Hepatocyte (in vitro differentiated cells): ENCODE measurements at regions not wholly inside any gene's neighbourhood (a gene's known extent, or its start where the extent isn't known, plus 50 kb on each side); places are given as distances from the start of the nearest gene placed in this dataset.
"Not testable (repeated sequence)": the region's sequence is repeated elsewhere in the genome, so short reads cannot be mapped to it uniquely, and the experiment has no call there.

ENCODE experiments used
- DNase-seq: peaks from one replicate; pipeline ENCODE4 v3.0.0-alpha.2; 2016; ENCODE audit warnings: low spot score
- H2AFZ ChIP-seq: fragments of 200-600 bp; sonication (generic); 2 replicates; pipeline ENCODE4 v1.6.0; 2016; ENCODE audit warnings: antibody characterized with exemption, mild to moderate bottlenecking
- H3K27ac ChIP-seq: fragments of 200-600 bp; sonication (generic); 2 replicates; pipeline ENCODE4 v1.5.1; 2016; ENCODE audit warnings: mild to moderate bottlenecking
- H3K27me3 ChIP-seq: fragments of 200-600 bp; sonication (generic); 2 replicates; pipeline ENCODE4 v1.6.1; 2016
- H3K36me3 ChIP-seq: fragments of 200-600 bp; sonication (generic); replicated peaks from 2 replicates; pipeline ENCODE4 v1.5.1; 2016; ENCODE audit warnings: low read depth; ENCODE audit not compliant: insufficient read depth
- H3K4me1 ChIP-seq: fragments of 200-600 bp; sonication (generic); 2 replicates; pipeline ENCODE4 v1.5.1; 2016; ENCODE audit warnings: mild to moderate bottlenecking, moderate library complexity; ENCODE audit not compliant: insufficient read depth
- H3K4me2 ChIP-seq: fragments of 200-600 bp; sonication (generic); 2 replicates; pipeline ENCODE4 v1.6.0; 2016
- H3K4me3 ChIP-seq: fragments of 200-600 bp; sonication (generic); 2 replicates; pipeline ENCODE4 v1.5.1; 2016; ENCODE audit warnings: mild to moderate bottlenecking
- H3K79me2 ChIP-seq: fragments of 200-600 bp; sonication (generic); 2 replicates; pipeline ENCODE4 v1.6.0; 2017; ENCODE audit warnings: mild to moderate bottlenecking
- H3K9me2 ChIP-seq: fragments of 200-600 bp; sonication (generic); replicated peaks from 2 replicates; pipeline ENCODE4 v1.6.0; 2017; ENCODE audit warnings: mild to moderate bottlenecking; ENCODE audit not compliant: insufficient read depth
- H3K9me3 ChIP-seq: fragments of 200-600 bp; sonication (generic); 2 replicates; pipeline ENCODE4 v1.5.1; 2016; ENCODE audit warnings: low read depth, mild to moderate bottlenecking
- H4K20me1 ChIP-seq: fragments of 200-600 bp; sonication (generic); 2 replicates; pipeline ENCODE4 v1.6.0; 2016; ENCODE audit warnings: mild to moderate bottlenecking; ENCODE audit not compliant: insufficient read depth, poor library complexity, severe bottlenecking
- EZH2 ChIP-seq: fragments of 200-600 bp; sonication (generic); IDR thresholded peaks from 2 replicates; pipeline ENCODE4 v1.6.1; 2016; ENCODE audit warnings: antibody characterized with exemption, mild to moderate bottlenecking, borderline replicate concordance
- EZH2phosphoT487 ChIP-seq: fragments of 200-600 bp; sonication (generic); IDR thresholded peaks from one replicate; pipeline ENCODE4 v1.6.1; 2018; ENCODE audit warnings: antibody characterized with exemption, mild to moderate bottlenecking, low read depth, moderate library complexity; ENCODE audit not compliant: unreplicated experiment, severe bottlenecking
- WGBS: methylation state at CpG from one replicate; pipeline ENCODE4 v1.1.6; 2016; ENCODE audit warnings: low lambda C conversion rate; ENCODE audit errors: missing lambda C conversion rate; 5-methylcytosine and 5-hydroxymethylcytosine counted together
- TF ChIP-seq, protein P1 (sequence below): fragments of 200-600 bp; sonication (generic); IDR thresholded peaks from 2 replicates; pipeline ENCODE4 v1.5.1; 2016; ENCODE audit warnings: antibody characterized with exemption, mild to moderate bottlenecking; ENCODE audit not compliant: poor library complexity

- H3K9me3 ChIP-seq: no peaks in the 10 kb centered on the region
- no peak for DNase-seq
- no peaks in the 10 kb centered on the region for H3K9me2 ChIP-seq
- no peak overlapping the region for H3K4me3 ChIP-seq
- H3K79me2 ChIP-seq: no peaks in the 10 kb centered on the region
- WGBS: 84% methylated on average over 3 of the region's 3 CpGs
- no peak for TF ChIP-seq EZH2phosphoT487
- no peak for TF ChIP-seq EZH2
- TF ChIP-seq, protein P1, sequence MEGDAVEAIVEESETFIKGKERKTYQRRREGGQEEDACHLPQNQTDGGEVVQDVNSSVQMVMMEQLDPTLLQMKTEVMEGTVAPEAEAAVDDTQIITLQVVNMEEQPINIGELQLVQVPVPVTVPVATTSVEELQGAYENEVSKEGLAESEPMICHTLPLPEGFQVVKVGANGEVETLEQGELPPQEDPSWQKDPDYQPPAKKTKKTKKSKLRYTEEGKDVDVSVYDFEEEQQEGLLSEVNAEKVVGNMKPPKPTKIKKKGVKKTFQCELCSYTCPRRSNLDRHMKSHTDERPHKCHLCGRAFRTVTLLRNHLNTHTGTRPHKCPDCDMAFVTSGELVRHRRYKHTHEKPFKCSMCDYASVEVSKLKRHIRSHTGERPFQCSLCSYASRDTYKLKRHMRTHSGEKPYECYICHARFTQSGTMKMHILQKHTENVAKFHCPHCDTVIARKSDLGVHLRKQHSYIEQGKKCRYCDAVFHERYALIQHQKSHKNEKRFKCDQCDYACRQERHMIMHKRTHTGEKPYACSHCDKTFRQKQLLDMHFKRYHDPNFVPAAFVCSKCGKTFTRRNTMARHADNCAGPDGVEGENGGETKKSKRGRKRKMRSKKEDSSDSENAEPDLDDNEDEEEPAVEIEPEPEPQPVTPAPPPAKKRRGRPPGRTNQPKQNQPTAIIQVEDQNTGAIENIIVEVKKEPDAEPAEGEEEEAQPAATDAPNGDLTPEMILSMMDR: no peak
- no peaks in the 10 kb centered on the region for H3K36me3 ChIP-seq
- no peak overlapping the region for H3K27ac ChIP-seq
- no peaks in the 10 kb centered on the region for H3K27me3 ChIP-seq
- H3K4me1 ChIP-seq: no peaks in the 10 kb centered on the region
- no peak overlapping the region for H3K4me2 ChIP-seq
- no peaks in the 10 kb centered on the region for H4K20me1 ChIP-seq
- H2AFZ ChIP-seq: no peak overlapping the region
Measured at GRCh38 chr12:112711026-112711425, 80.5 kb upstream of the RPH3A start.

DNA sequence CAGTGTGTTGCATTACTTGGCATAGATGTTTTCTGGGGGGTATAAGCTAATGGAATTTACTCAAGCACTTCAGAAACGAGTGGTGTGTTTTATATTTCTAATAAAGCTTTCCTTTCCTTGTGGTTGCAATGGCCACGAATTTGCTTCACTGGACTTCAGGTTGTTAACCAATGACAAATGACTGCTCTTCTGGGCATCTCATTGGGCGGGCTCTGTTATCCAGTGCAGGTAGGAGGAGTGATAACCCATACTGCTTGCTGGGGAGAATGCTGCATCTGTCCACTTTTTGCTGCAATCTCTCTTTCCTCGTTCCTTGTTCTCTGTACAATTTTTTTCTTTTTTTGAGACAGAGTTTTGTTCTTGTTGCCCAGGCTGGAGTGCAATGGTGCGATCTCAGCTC is 80.0 kb upstream of the RPH3A start:
- TF ChIP-seq EZH2: no peak
- TF ChIP-seq, protein P1: no peak
- TF ChIP-seq EZH2phosphoT487: no peak
- Histone ChIP-seq H3K27me3 (no peaks in the 10 kb centered on the region), H3K4me3 (no peak overlapping the region), H4K20me1 (no peaks in the 10 kb centered on the region), H3K27ac (no peak overlapping the region), H3K9me3 (no peaks in the 10 kb centered on the region), H2AFZ (no peak overlapping the region), H3K79me2 (no peaks in the 10 kb centered on the region), H3K4me1 (no peaks in the 10 kb centered on the region), H3K4me2 (no peak overlapping the region), H3K9me2 (no peaks in the 10 kb centered on the region), H3K36me3 (no peaks in the 10 kb centered on the region)
- DNase-seq: no peak
- 75% methylated on average over 5 of the region's 5 CpGs for WGBS

DNA sequence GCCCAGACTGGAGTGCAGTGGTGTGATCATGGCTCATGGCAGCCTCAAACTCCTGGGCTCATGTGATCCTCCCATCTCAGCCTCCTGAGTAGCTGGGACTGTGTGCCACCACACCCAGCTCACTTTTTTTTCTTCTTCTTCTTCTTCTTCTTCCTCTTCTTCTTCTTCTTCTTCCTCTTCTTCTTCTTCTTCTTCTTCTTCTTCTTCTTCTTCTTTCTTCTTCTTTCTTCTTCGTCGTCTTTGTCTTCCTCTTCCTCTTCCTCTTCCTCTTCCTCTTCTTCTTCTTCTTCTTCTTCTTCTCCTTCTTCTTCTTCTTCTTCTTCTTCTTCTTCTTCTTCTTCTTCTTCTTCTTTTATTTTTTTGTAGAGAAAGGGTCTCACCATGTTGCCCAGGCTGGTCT is 78.8 kb upstream of the RPH3A start:
- not testable (repeated sequence) for H3K4me3 ChIP-seq, H3K79me2 ChIP-seq, H2AFZ ChIP-seq, H4K20me1 ChIP-seq, H3K36me3 ChIP-seq, DNase-seq, H3K27ac ChIP-seq, H3K27me3 ChIP-seq, H3K4me1 ChIP-seq, H3K9me3 ChIP-seq, H3K9me2 ChIP-seq, H3K4me2 ChIP-seq
- 32% methylated on average over 2 of the region's 2 CpGs for WGBS

DNA sequence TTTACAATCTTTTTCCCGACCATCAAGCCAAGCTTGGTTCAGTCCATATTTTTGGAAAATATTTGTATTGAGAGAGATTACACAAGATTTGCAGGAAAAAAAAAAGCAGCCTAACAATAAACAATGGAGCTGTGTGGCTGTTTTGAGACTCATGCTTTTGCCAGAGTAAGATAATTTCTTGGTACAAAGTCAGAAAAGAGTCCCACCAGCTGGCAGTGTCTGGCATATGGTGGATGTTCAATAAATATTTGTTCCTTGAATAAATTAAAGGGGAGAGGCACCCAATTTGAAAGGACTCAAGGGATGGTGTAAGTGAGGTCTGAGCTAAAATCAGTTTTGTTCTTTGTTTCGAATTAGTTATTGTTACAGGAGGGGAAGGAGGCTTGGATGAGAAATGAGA is 78.1 kb upstream of the RPH3A start:
- Histone ChIP-seq H3K4me2 (no peak overlapping the region), H3K9me2 (no peaks in the 10 kb centered on the region), H2AFZ (no peak overlapping the region), H3K36me3 (no peaks in the 10 kb centered on the region), H3K4me3 (no peak overlapping the region), H3K4me1 (no peaks in the 10 kb centered on the region), H3K27me3 (no peaks in the 10 kb centered on the region), H3K27ac (no peak overlapping the region), H4K20me1 (no peaks in the 10 kb centered on the region), H3K9me3 (no peaks in the 10 kb centered on the region), H3K79me2 (no peaks in the 10 kb centered on the region)
- no peak for DNase-seq
- TF ChIP-seq EZH2 (no peak), EZH2phosphoT487 (no peak)
- TF ChIP-seq, protein P1: no peak
- WGBS: 66% methylated on average over 2 of the region's 2 CpGs
